ENCODE measurements at regions not wholly inside any gene's neighbourhood (a gene's known extent, or its start where the extent isn't known, plus 50 kb on each side); places are given as distances from the start of the nearest gene placed in this dataset.

DNA sequence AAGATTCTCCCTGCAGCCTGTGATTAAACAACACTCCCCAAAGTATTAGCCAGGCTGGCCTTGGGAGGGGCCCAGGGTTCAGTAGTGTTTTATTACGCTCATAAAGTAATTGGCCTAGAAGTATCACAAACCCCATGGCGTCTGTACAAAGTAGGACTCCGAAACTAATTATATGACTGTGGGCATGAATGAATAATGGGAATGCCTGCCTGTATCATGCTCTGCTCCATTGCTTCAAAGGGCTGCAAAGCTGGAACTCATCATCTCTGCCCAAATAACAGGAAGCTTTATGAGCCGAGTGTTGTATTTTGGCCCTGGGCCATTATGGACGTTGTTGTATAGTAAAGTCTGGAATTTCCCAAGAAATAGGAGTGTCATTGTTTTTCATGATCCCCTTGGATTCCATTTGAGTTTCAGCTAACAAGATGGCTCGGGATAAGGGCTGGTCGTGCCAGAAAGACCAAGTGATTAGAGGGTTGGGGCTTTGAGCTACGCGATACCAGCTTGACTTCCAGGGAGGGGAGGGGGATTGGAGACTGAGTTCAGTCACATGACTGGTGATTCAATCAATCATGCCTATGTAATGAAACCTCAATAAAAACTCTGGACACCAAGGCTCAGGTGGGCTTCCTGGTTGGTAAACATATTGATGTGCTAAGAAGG is 65.3 kb upstream of the NPTX2 start:
- Histone ChIP-seq H3K4me1 (replicated peaks in 1 of 4; ENCODE audit: control insufficient read depth in 3 of 4, insufficient read depth in 4 of 4, low read length in 3 of 4) (no peaks in the 10 kb centered on the region), H3K23me2 (ENCODE audit: low read depth, low read length) (peaks cover 10% of the 10 kb centered on the region; the same call in 1 of the 2 replicates), H2BK20ac (ENCODE audit: low read length) (no peak overlapping the region), H3K27me3 (replicated peaks in 1 of 4; ENCODE audit: control insufficient read depth in 3 of 4, extremely low read depth in 1 of 4, insufficient read depth in 3 of 4, low read length in 3 of 4) (no peaks in the 10 kb centered on the region), H4K8ac (ENCODE audit: extremely low read depth, insufficient read depth, low read length) (no peak overlapping the region), H3K56ac (replicated peaks; ENCODE audit: insufficient read length, low read depth, low read length) (no peak overlapping the region), H3K9ac (replicated peaks in 1 of 4; ENCODE audit: extremely low read depth in 1 of 4, low read depth in 3 of 4, low read length in 3 of 4) (no peak overlapping the region), H2BK12ac (ENCODE audit: low read depth, low read length) (no peak overlapping the region), H3K23ac (ENCODE audit: insufficient read length) (no peak overlapping the region), H3K79me2 (ENCODE audit: control insufficient read depth in 1 of 2, insufficient read depth in 2 of 2, low read length in 2 of 2) (no peaks in the 10 kb centered on the region), H3K14ac (ENCODE audit: insufficient read length) (no peak overlapping the region), H3K4me2 (ENCODE audit: insufficient read depth in 1 of 2, low read depth in 2 of 2, low read length in 2 of 2) (no peak overlapping the region), H2BK15ac (ENCODE audit: low read length) (no peak overlapping the region), H2AK5ac (ENCODE audit: low read depth, low read length) (no peak overlapping the region), H4K5ac (ENCODE audit: insufficient read length, low read depth, low read length) (no peak overlapping the region), H3K18ac (ENCODE audit: extremely low read depth, low read length) (no peak overlapping the region), H3K27ac (ENCODE audit: low read depth, low read length) (no peak overlapping the region), H4K91ac (replicated peaks; ENCODE audit: insufficient read length, low read length) (no peak overlapping the region), H4K20me1 (replicated peaks in 1 of 2; ENCODE audit: control insufficient read depth in 1 of 2, insufficient read depth in 2 of 2, low read length in 2 of 2) (peaks cover 0 to 6% of the 10 kb centered on the region in 2 experiments), H3K4me3 (ENCODE audit: extremely low read depth in 1 of 4, insufficient read depth in 2 of 4, low read depth in 3 of 4, low read length in 4 of 4) (no peak overlapping the region), H3K4ac (replicated peaks; ENCODE audit: insufficient read length, low read depth, low read length) (no peak overlapping the region), H2BK5ac (ENCODE audit: low read depth, low read length) (no peak overlapping the region), H3K9me3 (ENCODE audit: insufficient read depth in 2 of 2, low read depth in 1 of 2, low read length in 1 of 2) (peaks cover 10 to 17% of the 10 kb centered on the region in 2 experiments), H2AFZ (ENCODE audit: low read length) (no peak overlapping the region), H3K36me3 (ENCODE audit: control insufficient read depth in 2 of 4, insufficient read depth in 4 of 4, low read length in 3 of 4) (no peaks in the 10 kb centered on the region), H3K79me1 (ENCODE audit: low read depth, low read length) (no peaks in the 10 kb centered on the region), H2BK120ac (replicated peaks; ENCODE audit: low read depth, low read length) (no peak overlapping the region)
- ChIA-PET CTCF (ENCODE audit: partially characterized antibody) (interaction anchor here (0.6 to 0.8 kb wide), 2 partner anchors 24 to 88 kb away, joined by 3 read pairs; no protein-coding TSS in a partner anchor), POLR2A (ENCODE audit: partially characterized antibody) (interaction anchor here (0.6 kb wide), 1 partner anchor 40 kb away, joined by 3 read pairs; no protein-coding TSS in a partner anchor)
- WGBS, 2 experiments (ENCODE audit: extremely low coverage in 1 of 2, insufficient coverage in 1 of 2, insufficient read length in 1 of 2, insufficient replicate concordance in 2 of 2, low coverage in 1 of 2, low lambda C conversion rate in 2 of 2, missing lambda C conversion rate in 1 of 2) = 90% methylated on average over 9 of the region's 9 CpGs; no CpG with 5 or more reads in 1 of the 2 experiments
- FAIRE-seq (no peak), DNase-seq (ENCODE audit: low read depth in 1 of 2, low spot score in 2 of 2) (no peak)
- no peak for TF ChIP-seq HDAC2 (IDR thresholded peaks at IDR 0.05; ENCODE audit: borderline replicate concordance in 1 of 2, low read depth in 2 of 2, low read length in 2 of 2)
- no peak for TF ChIP-seq SAP30 (IDR thresholded peaks at IDR 0.05; ENCODE audit: insufficient read depth, insufficient replicate concordance, low read length)
- TF ChIP-seq BRCA1 (IDR thresholded peaks at IDR 0.05; ENCODE audit: low read depth, low read length) = no peak
- TF ChIP-seq SIX5 (IDR thresholded peaks at IDR 0.05; ENCODE audit: low read depth, low read length) = no peak
- TF ChIP-seq HDAC6 (IDR thresholded peaks at IDR 0.05; ENCODE audit: low read depth, low read length) = no peak
- no peak for TF ChIP-seq PHF8 (conservative IDR thresholded peaks at IDR 0.05; ENCODE audit: low read depth, low read length)
- TF ChIP-seq SP2 (IDR thresholded peaks at IDR 0.05; ENCODE audit: low read length) = no peak
- no peak for TF ChIP-seq GABPA (IDR thresholded peaks at IDR 0.05; ENCODE audit: borderline replicate concordance, insufficient read depth, low read length)
- TF ChIP-seq RAD21 (IDR thresholded peaks at IDR 0.05 in 1 of 2, conservative IDR thresholded peaks at IDR 0.05 in 1 of 2; ENCODE audit: low read depth in 2 of 2, low read length in 2 of 2) = no peak
- TF ChIP-seq NANOG (IDR thresholded peaks at IDR 0.05; ENCODE audit: insufficient read depth, low read depth, low read length, poor library complexity, severe bottlenecking) = no peak
- no peak for TF ChIP-seq SP4 (IDR thresholded peaks at IDR 0.05; ENCODE audit: low read length)
